ENCODE measurements at regions not wholly inside any gene's neighbourhood (a gene's known extent, or its start where the extent isn't known, plus 50 kb on each side); places are given as distances from the start of the nearest gene placed in this dataset.

- no peak for DNase-seq
- H4K20me1 ChIP-seq (ENCODE audit: insufficient read depth): no peaks in the 10 kb centered on the region
- H3K9me3 ChIP-seq (ENCODE audit: insufficient read depth, low read depth): no peaks in the 10 kb centered on the region; the same call in 1 of the 2 replicates
- no peak overlapping the region for H3K4me3 ChIP-seq
- H3K27ac ChIP-seq: no peak overlapping the region
- no peaks in the 10 kb centered on the region for H3K79me2 ChIP-seq (ENCODE audit: low read depth)
- CTCF ChIA-PET: no interaction called here
- no peaks in the 10 kb centered on the region for H3K9me2 ChIP-seq (ENCODE audit: insufficient read depth)
- H3K27me3 ChIP-seq (ENCODE audit: insufficient read depth, low read depth): no peaks in the 10 kb centered on the region
- no peaks in the 10 kb centered on the region for H3K36me3 ChIP-seq (ENCODE audit: low read depth)
- no TSS peak for BruUV-seq (replicated peaks)
- no peaks in the 10 kb centered on the region for H3K4me1 ChIP-seq (replicated peaks; ENCODE audit: insufficient read depth)
- H3F3A ChIP-seq (ENCODE audit: insufficient read depth, low read depth): no peaks in the 10 kb centered on the region
- H3K4me2 ChIP-seq: no peak overlapping the region
- TF ChIP-seq CTCF (conservative IDR thresholded peaks at IDR 0.05) (no peak), EZH2 (IDR thresholded peaks at IDR 0.05; ENCODE audit: low read depth) (no peak)
- no peak overlapping the region; the same call in 1 of the 2 replicates for H2AFZ ChIP-seq
- POLR2A ChIA-PET (ENCODE audit: unreplicated experiment): no interaction called here
- intact Hi-C loops (cut with micrococcal nuclease; ENCODE audit: unreplicated experiment): no loop called here
Observed at GRCh38 chr3:86257955-86258641, 732.9 kb downstream of the VGLL3 start.

- no peak overlapping the region for H3K27ac ChIP-seq
- no peaks in the 10 kb centered on the region for H3K27me3 ChIP-seq (ENCODE audit: insufficient read depth, low read depth)
- no TSS peak for BruUV-seq (replicated peaks)
- no peak overlapping the region for H2AFZ ChIP-seq
- H3K9me2 ChIP-seq (ENCODE audit: insufficient read depth): no peaks in the 10 kb centered on the region
- H3F3A ChIP-seq (ENCODE audit: insufficient read depth, low read depth): no peaks in the 10 kb centered on the region
- TF ChIP-seq CTCF (conservative IDR thresholded peaks at IDR 0.05) (no peak), EZH2 (IDR thresholded peaks at IDR 0.05; ENCODE audit: low read depth) (no peak)
- CTCF ChIA-PET: no interaction called here
- no peaks in the 10 kb centered on the region for H3K36me3 ChIP-seq (ENCODE audit: low read depth)
- H3K4me2 ChIP-seq: no peak overlapping the region
- H4K20me1 ChIP-seq (ENCODE audit: insufficient read depth): no peaks in the 10 kb centered on the region
- no peaks in the 10 kb centered on the region for H3K9me3 ChIP-seq (ENCODE audit: insufficient read depth, low read depth)
- no peak overlapping the region for H3K4me3 ChIP-seq
- POLR2A ChIA-PET (ENCODE audit: unreplicated experiment): no interaction called here
- intact Hi-C loops (cut with micrococcal nuclease; ENCODE audit: unreplicated experiment): no loop called here
- no peaks in the 10 kb centered on the region for H3K79me2 ChIP-seq (ENCODE audit: low read depth)
- no peak for DNase-seq
- H3K4me1 ChIP-seq (replicated peaks; ENCODE audit: insufficient read depth): no peaks in the 10 kb centered on the region
Observed at GRCh38 chr3:86254480-86254879, 736.5 kb downstream of the VGLL3 start.

- H3F3A ChIP-seq (ENCODE audit: insufficient read depth, low read depth): no peaks in the 10 kb centered on the region
- no peak overlapping the region for H3K4me2 ChIP-seq
- H3K79me2 ChIP-seq (ENCODE audit: low read depth): no peaks in the 10 kb centered on the region
- H3K9me2 ChIP-seq (ENCODE audit: insufficient read depth): no peaks in the 10 kb centered on the region
- TF ChIP-seq EZH2 (IDR thresholded peaks at IDR 0.05; ENCODE audit: low read depth): no peak
- no peak for TF ChIP-seq CTCF (conservative IDR thresholded peaks at IDR 0.05)
- BruUV-seq (replicated peaks): no TSS peak
- no peaks in the 10 kb centered on the region for H3K4me1 ChIP-seq (replicated peaks; ENCODE audit: insufficient read depth)
- H3K27ac ChIP-seq: no peak overlapping the region
- intact Hi-C loops (cut with micrococcal nuclease; ENCODE audit: unreplicated experiment): no loop called here
- H2AFZ ChIP-seq: no peak overlapping the region
- CTCF ChIA-PET: no interaction called here
- no peaks in the 10 kb centered on the region for H3K36me3 ChIP-seq (ENCODE audit: low read depth)
- POLR2A ChIA-PET (ENCODE audit: unreplicated experiment): no interaction called here
- no peak for DNase-seq
- no peaks in the 10 kb centered on the region for H3K27me3 ChIP-seq (ENCODE audit: insufficient read depth, low read depth)
- no peaks in the 10 kb centered on the region for H3K9me3 ChIP-seq (ENCODE audit: insufficient read depth, low read depth)
- no peaks in the 10 kb centered on the region for H4K20me1 ChIP-seq (ENCODE audit: insufficient read depth)
- no peak overlapping the region for H3K4me3 ChIP-seq
Observed at GRCh38 chr3:86251781-86252180, 739.2 kb downstream of the VGLL3 start.
